Right lobe of liver (tissue), 6 donors: ENCODE measurements at regions not wholly inside any gene's neighbourhood (a gene's known extent, or its start where the extent isn't known, plus 50 kb on each side); places are given as distances from the start of the nearest gene placed in this dataset.
"Not testable (repeated sequence)": the region's sequence is repeated elsewhere in the genome, so short reads cannot be mapped to it uniquely, and the experiment has no call there.

Experiments
- ATAC-seq, 4 donors: fragments of 200-7000 bp; cut with Tn5 transposase; one replicate each; pipeline ENCODE4 v1.9.1; 2020; ENCODE audit warnings: mild to moderate bottlenecking in 4 of 4, moderate library complexity in 4 of 4
- DNase-seq, 3 donors: peaks; one replicate each; pipeline ENCODE4 v3.0.0-alpha.2; 2020
- H3K27ac ChIP-seq, 3 donors: fragments of 200-600 bp; one replicate each; pipeline ENCODE4 v1.8.0; 2022
- H3K27me3 ChIP-seq, 2 donors: fragments of 200-600 bp; one replicate each; pipeline ENCODE4 v1.8.0; 2022
- H3K36me3 ChIP-seq, 4 donors: fragments of 200-600 bp; sonication (generic) in 1 of 4; one replicate each; pipeline versions ENCODE4 v1.5.1 to v1.8.0; 2017 to 2022; ENCODE audit warnings: control low read depth in 1 of 4
- H3K4me1 ChIP-seq, 4 donors: fragments of 200-600 bp; sonication (generic) in 1 of 4; one replicate each; pipeline versions ENCODE4 v1.5.1 to v1.8.0; 2017 to 2022; ENCODE audit warnings: control low read depth in 1 of 4
- H3K4me3 ChIP-seq, 3 donors: fragments of 200-600 bp; one replicate each; pipeline ENCODE4 v1.8.0; 2022
- H3K9me3 ChIP-seq, 4 donors: fragments of 200-600 bp; sonication (generic) in 1 of 4; one replicate each; pipeline versions ENCODE4 v1.5.1 to v1.8.0; 2017 to 2022; ENCODE audit warnings: control low read depth in 1 of 4
- POLR2A ChIP-seq: fragments of 450-650 bp; IDR thresholded peaks from one replicate; pipeline ENCODE4 v1.6.1; 2017; ENCODE audit warnings: antibody characterized with exemption, mild to moderate bottlenecking
- WGBS: methylation state at CpG from one replicate; pipeline ENCODE4 v1.1.6; 2018; ENCODE audit warnings: low coverage, low lambda C conversion rate; ENCODE audit not compliant: insufficient coverage; ENCODE audit errors: missing lambda C conversion rate; 5-methylcytosine and 5-hydroxymethylcytosine counted together
- intact Hi-C, 2 donors: fragments of 100-400 bp; cut with DNase I; formaldehyde crosslinking; loops; one replicate each; pipeline versions ENCODE4 v1.11.2 to v1.14.1; 2022
- TF ChIP-seq, protein P1 (sequence below), 4 donors: fragments of 200-600 bp in 3 of 4; fragments of 450-650 bp in 1 of 4; IDR thresholded peaks; one replicate each; pipeline versions ENCODE4 v1.5.1 to v1.8.0; 2016 to 2022; ENCODE audit warnings: antibody characterized with exemption in 4 of 4, mild to moderate bottlenecking in 2 of 4
- donor health status: DM: no; HTN: yes; CAD: no.
- donor health status: DM: no; HTN: no; CAD: no.
- donor health status: DM: no; HTN: no; CAD: no.
- donor health status: DM: no; HTN: yes; CAD: no.
- donor health status: DM: no; HTN: yes; CAD: no.

DNA sequence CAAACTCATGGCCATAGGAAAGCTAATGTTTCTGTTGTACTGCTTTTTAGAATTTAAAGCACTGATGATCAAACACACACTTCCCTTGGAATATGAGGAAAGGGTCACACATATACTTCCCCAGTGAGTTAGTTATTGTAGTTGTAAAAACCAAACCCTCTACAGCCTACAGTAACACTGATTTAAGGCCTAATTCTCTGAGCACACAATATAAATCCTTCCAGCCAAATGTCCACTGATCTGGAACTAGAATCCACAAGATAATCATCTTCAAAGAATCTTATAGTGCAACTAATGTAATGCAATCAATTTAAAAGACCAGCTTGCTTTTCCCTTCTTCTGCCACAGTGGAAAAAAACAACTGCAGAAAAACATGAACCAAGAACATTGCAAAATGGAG is 219.3 kb downstream of the CAAP1 start:
- TF ChIP-seq POLR2A: no peak
- TF ChIP-seq, protein P1, sequence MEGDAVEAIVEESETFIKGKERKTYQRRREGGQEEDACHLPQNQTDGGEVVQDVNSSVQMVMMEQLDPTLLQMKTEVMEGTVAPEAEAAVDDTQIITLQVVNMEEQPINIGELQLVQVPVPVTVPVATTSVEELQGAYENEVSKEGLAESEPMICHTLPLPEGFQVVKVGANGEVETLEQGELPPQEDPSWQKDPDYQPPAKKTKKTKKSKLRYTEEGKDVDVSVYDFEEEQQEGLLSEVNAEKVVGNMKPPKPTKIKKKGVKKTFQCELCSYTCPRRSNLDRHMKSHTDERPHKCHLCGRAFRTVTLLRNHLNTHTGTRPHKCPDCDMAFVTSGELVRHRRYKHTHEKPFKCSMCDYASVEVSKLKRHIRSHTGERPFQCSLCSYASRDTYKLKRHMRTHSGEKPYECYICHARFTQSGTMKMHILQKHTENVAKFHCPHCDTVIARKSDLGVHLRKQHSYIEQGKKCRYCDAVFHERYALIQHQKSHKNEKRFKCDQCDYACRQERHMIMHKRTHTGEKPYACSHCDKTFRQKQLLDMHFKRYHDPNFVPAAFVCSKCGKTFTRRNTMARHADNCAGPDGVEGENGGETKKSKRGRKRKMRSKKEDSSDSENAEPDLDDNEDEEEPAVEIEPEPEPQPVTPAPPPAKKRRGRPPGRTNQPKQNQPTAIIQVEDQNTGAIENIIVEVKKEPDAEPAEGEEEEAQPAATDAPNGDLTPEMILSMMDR (IDR thresholded peaks at IDR 0.05): no peak
- H3K27ac ChIP-seq: no peak overlapping the region
- no peaks in the 10 kb centered on the region for H3K27me3 ChIP-seq
- ATAC-seq (no peak), DNase-seq (no peak)
- H3K9me3 ChIP-seq: no peaks in the 10 kb centered on the region
- no peaks in the 10 kb centered on the region for H3K36me3 ChIP-seq
- H3K4me3 ChIP-seq: no peak overlapping the region
- H3K4me1 ChIP-seq: no peaks in the 10 kb centered on the region
- intact Hi-C loops: no loop called here

DNA sequence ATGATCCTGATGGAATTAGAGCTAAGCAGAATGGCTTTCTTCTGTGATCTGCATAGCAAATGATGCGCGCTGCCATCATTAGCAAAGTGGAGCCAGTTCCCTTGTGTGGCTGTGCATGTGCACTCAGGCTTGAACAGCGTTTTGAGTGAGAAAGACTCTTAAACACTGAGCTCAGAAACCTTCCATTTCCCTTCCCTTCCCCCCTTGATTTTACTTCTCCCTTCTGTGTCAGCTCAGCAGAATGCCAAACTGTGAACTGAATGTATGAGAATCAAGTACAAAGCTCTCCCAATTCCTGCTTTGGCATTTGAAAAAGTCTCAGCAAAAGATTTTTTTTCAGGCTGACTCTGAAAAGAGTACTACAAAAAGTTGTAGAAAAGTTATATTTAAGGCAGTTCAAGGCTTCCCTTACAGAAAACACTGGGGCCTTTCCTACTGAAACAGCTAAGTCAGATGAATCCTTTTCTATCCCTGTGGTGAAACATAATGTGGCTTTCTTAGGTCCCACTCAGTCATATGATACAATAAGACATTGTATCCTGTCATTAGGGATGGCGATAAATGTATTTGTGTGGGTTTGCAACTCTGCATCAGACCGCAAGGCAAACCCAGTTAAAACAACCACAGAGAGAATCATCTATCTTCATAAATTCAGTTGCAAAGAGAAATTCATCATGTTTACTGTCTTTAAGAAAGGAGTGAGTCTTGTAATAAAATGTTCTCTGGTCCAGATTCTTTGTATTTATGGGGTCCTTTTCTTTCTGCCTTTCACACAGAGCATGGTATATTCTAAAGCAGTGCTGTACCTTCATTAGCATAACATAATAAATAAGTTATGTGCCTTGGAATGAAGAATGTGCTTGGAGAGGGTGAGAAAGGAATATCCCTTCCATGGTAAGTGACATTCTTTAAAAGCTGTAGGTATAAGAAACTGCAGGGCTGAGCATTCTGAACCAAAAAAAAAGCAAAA is 222.6 kb downstream of the CAAP1 start:
- Histone ChIP-seq H3K27me3 (no peaks in the 10 kb centered on the region), H3K4me3 (no peak overlapping the region), H3K9me3 (no peaks in the 10 kb centered on the region), H3K4me1 (no peaks in the 10 kb centered on the region), H3K27ac (no peak overlapping the region), H3K36me3 (no peaks in the 10 kb centered on the region)
- no peak for ATAC-seq
- WGBS: 44% methylated on average over 5 of the region's 5 CpGs
- intact Hi-C loops: no loop called here
- DNase-seq: no peak
- no peak for TF ChIP-seq POLR2A
- TF ChIP-seq, protein P1 (IDR thresholded peaks at IDR 0.05): no peak

DNA sequence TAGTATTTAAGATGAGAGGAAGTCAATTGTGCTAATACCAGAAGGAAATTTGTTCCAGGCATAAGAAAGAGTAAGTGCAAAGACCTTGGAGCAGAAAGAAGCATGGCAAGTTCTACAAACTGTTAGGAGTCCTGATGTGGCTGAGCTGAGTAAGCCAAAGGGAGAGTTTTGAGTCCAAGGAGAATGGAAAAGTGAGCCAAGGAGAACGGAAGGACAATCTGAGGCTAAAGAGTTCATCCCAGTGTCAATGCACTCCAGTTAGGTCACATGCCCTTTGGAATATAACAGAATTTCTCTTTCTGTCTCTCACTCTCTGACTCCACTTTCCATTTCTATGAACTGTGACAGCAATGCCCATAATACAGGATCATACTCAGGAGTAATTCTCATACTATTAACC is 224.7 kb downstream of the CAAP1 start:
- H3K27ac ChIP-seq: no peak overlapping the region

DNA sequence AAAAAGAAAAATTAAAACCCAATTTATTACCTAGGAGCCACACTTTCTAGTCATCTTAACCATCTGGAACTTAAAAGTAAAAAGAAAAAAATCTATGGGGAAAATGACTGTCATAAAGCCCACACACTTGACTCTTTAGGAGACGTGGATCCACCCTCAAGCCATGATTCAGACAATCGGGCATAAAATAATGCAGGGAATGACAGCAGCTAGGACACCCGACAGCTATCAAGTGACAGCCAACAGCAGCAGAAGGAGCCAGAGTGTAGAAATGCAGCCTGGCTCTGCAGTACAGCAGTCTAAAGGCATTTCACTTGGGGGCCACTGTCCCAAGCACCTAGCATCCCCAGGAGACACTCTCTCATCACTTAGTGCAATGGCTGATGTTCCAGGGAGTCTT is 226.9 kb downstream of the CAAP1 start:
- WGBS: 36% methylated on average over 3 of the region's 3 CpGs
- Histone ChIP-seq H3K4me3 (no peak overlapping the region), H3K27ac (no peak overlapping the region), H3K36me3 (no peaks in the 10 kb centered on the region), H3K4me1 (no peaks in the 10 kb centered on the region), H3K27me3 (no peaks in the 10 kb centered on the region), H3K9me3 (no peaks in the 10 kb centered on the region)
- no peak for TF ChIP-seq POLR2A
- TF ChIP-seq, protein P1 (IDR thresholded peaks at IDR 0.05): no peak
- ATAC-seq (no peak), DNase-seq (no peak)
- intact Hi-C loops: no loop called here

More for the DNA sequence above, 224.7 kb downstream of the CAAP1 start:
- ATAC-seq: no peak
- Histone ChIP-seq H3K36me3 (no peaks in the 10 kb centered on the region), H3K27me3 (no peaks in the 10 kb centered on the region), H3K4me3 (no peak overlapping the region), H3K9me3 (no peaks in the 10 kb centered on the region), H3K4me1 (no peaks in the 10 kb centered on the region)
- TF ChIP-seq, protein P1 (IDR thresholded peaks at IDR 0.05): no peak
- no peak for TF ChIP-seq POLR2A
- DNase-seq: no peak
- WGBS: 33% methylated on average over 1 of the region's 1 CpG
- intact Hi-C loops: no loop called here

DNA sequence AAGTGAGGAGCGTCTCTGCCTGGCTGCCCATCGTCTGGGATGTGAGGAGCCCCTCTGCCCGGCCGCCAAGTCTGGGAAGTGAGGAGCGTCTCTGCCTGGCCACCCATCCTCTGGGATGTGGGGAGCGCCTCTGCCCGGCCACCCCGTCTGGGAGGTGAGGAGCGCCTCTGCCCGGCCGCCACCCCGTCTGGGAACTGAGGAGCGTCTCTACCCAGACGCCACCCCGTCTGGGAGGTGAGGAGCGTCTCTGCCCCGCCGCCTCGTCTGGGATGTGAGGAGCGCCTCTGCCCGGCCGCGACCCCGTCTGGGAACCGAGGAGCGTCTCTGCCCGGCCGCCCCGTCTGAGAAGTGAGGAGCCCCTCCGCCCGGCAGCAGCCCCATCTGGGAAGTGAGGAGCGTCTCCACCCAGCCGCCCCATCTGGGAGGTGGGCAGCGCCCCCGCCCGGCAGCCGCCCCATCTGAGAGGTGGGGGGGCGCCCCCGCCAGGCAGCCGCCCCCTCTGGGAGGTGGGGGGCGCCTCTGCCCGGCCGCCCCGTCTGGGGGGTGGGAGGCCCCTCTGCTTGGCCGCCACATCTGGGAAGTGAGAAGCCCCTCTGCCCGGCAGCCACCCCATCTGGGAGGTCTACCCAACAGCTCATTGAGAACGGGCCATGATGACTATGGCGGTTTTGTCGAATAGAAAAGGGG is 228.4 kb downstream of the CAAP1 start:
- 93% methylated on average over 5 of the region's 49 CpGs for WGBS
- intact Hi-C loops, H3K27me3 ChIP-seq, DNase-seq, H3K4me1 ChIP-seq, ATAC-seq, H3K36me3 ChIP-seq, H3K27ac ChIP-seq, H3K9me3 ChIP-seq, H3K4me3 ChIP-seq: not testable (repeated sequence)
